ENCODE measurements at regions not wholly inside any gene's neighbourhood (a gene's known extent, or its start where the extent isn't known, plus 50 kb on each side); places are given as distances from the start of the nearest gene placed in this dataset.
"Not testable (repeated sequence)": the region's sequence is repeated elsewhere in the genome, so short reads cannot be mapped to it uniquely, and the experiment has no call there.

GRCh38 chr7:131945957-131946544 lies 389.6 kb upstream of the PODXL start:
- H3K4me3 ChIP-seq, result no peak overlapping the region
- H3K36me3 ChIP-seq (replicated peaks), result no peaks in the 10 kb centered on the region
- H3K4me1 ChIP-seq, result no peaks in the 10 kb centered on the region
- H3K27me3 ChIP-seq (ENCODE audit: low read depth), result peaks cover 21% of the 10 kb centered on the region
- no peak for DNase-seq (ENCODE audit: low spot score in 2 of 2)
- H3K9me3 ChIP-seq, result no peaks in the 10 kb centered on the region
- in situ Hi-C loops (cut with MboI; ENCODE audit: low sequenced_read_pairs), result loop anchor here (10.0 kb wide), 1 partner anchor 639 kb away; no protein-coding TSS in a partner anchor

GRCh38 chr7:131945313-131945911 lies 389.0 kb upstream of the PODXL start:
- no peaks in the 10 kb centered on the region for H3K36me3 ChIP-seq (replicated peaks)
- H3K4me3 ChIP-seq, result no peak overlapping the region
- DNase-seq (ENCODE audit: low spot score in 2 of 2), result peak; percentile 32 to 75
- in situ Hi-C loops (cut with MboI; ENCODE audit: low sequenced_read_pairs), result loop anchor here (10.0 kb wide), 1 partner anchor 639 kb away; no protein-coding TSS in a partner anchor
- no peaks in the 10 kb centered on the region for H3K9me3 ChIP-seq
- H3K27me3 ChIP-seq (ENCODE audit: low read depth), result peaks cover 21% of the 10 kb centered on the region
- H3K4me1 ChIP-seq, result no peaks in the 10 kb centered on the region

DNA sequence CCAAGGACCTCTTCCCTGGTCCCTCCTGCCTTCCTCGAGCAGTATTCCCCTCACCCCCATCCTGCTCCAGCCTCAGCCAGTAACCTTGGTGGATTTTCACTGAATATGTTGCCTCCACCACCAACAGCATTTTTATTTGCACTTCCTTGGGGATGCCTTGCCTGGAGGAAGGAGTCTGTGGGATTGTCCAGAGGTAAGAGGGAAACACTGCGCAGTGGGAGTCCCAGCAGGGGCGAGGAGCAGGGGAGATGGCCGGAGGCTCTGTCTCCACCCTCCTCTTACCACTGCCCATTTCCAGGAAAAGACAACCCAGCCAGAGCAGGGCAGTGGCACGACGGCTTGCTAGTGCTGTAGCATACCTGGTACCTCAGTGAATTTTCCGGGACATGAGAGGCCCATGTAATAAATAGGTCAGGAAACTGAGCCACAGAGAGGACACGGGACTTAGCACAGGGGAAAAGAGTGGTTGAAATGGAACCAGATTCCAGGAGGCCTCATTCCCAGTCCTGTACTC lies 388.2 kb upstream of the PODXL start:
- Histone ChIP-seq H3K4me1 (no peaks in the 10 kb centered on the region), H3K4me3 (no peak overlapping the region), H3K9me3 (no peaks in the 10 kb centered on the region), H3K27me3 (ENCODE audit: low read depth) (peaks cover 20% of the 10 kb centered on the region), H3K36me3 (replicated peaks) (no peaks in the 10 kb centered on the region)
- DNase-seq (ENCODE audit: low spot score in 2 of 2), result no peak
- in situ Hi-C loops (cut with MboI; ENCODE audit: low sequenced_read_pairs), result loop anchor here (10.0 kb wide), 1 partner anchor 640 kb away; no protein-coding TSS in a partner anchor

DNA sequence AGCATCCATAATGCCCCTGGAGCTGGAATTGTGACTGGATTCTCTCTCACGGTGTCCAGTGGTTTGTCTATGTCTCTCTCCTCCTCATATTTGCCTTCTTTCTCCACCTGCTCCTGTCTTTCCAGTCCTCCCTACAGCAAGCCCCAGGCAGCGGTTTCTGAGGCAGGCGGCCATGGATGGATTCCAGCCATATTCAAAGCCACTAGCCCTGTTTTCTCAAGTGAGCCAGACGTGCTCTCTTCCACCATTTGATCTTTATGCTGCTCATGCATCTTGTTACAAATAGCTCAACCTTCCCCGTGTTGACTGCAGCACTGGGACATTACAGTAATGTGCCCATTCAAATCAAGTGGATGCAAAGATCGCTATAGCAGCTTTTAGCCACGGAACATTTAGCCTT lies 387.2 kb upstream of the PODXL start:
- no peak for DNase-seq (ENCODE audit: low spot score in 2 of 2)
- no peaks in the 10 kb centered on the region for H3K36me3 ChIP-seq (replicated peaks)
- H3K4me1 ChIP-seq, result no peaks in the 10 kb centered on the region
- no peaks in the 10 kb centered on the region for H3K9me3 ChIP-seq
- no peak overlapping the region for H3K4me3 ChIP-seq
- in situ Hi-C loops (cut with MboI; ENCODE audit: low sequenced_read_pairs), result loop anchor here (10.0 kb wide), 1 partner anchor 641 kb away; no protein-coding TSS in a partner anchor
- peaks cover 17% of the 10 kb centered on the region; the same call in 1 of the 2 replicates for H3K27me3 ChIP-seq (ENCODE audit: low read depth)

DNA sequence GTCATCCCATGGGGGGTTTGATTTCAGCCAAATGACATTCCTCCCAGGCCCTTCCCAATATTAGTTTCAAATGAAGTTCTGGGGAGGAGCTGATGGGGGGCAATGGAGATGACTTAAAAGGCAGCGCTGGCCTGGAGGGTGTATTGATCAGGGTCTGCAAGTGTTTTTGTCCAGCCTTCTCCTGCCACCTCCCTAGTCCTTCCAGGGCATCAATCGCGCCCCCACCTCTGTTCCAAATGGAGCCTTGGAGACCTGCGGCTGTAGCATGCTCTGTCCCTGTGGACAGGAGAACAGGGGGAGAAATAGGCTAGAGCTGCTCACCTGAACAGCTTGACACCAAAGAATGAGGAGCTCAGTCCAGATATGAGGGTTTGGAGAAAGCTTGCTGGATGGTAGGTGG lies 386.8 kb upstream of the PODXL start:
- no peak for DNase-seq (ENCODE audit: low spot score in 2 of 2)
- no peaks in the 10 kb centered on the region for H3K4me1 ChIP-seq
- H3K36me3 ChIP-seq (replicated peaks), result no peaks in the 10 kb centered on the region
- no peaks in the 10 kb centered on the region for H3K9me3 ChIP-seq
- in situ Hi-C loops (cut with MboI; ENCODE audit: low sequenced_read_pairs), result loop anchor here (10.0 kb wide), 1 partner anchor 642 kb away; no protein-coding TSS in a partner anchor
- H3K27me3 ChIP-seq (ENCODE audit: low read depth), result peaks cover 17% of the 10 kb centered on the region; the same call in 1 of the 2 replicates
- no peak overlapping the region for H3K4me3 ChIP-seq

DNA sequence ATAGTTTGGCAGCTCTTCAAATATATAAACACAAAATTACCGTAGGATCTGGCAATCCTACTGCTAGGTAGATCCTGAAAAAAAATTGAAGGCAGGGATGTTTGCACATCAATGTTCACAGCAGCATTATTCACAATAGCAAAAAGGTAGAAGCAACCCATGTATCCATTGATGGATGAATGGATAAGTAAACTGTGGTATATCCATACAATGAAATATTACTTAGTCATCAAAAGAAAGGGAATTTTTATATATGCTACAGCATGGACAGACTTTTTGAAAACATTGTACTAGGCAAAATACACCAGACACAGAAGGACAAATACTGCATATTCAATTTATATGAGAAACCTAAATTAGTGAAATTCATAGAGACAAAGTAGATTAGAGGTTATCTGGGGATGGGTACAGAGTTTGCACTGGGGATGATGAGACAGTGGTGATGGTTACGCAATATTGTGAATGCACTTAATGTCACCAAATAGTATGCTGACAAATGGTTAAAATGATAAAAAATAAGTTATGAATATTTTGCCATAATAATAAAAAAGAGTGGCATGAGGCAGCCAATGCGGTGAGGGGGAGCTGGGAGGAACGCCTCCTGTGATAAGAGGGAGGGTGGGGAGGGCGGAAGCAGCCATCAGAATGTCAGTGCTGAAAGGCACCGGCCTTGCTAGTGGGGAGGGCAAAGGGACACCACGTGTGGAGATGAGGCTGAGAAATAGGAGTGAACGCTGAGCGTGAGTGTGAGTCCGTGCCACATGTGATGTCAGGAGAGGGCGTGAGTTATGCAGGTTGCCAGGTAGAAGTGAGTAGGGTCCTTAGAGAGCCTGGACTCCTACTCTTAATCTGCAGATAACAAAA lies 386.1 kb upstream of the PODXL start:
- Histone ChIP-seq H3K36me3 (replicated peaks) (no peaks in the 10 kb centered on the region), H3K9me3 (no peaks in the 10 kb centered on the region), H3K27me3 (ENCODE audit: low read depth) (peaks cover 17% of the 10 kb centered on the region; the same call in 1 of the 2 replicates), H3K4me1 (no peaks in the 10 kb centered on the region), H3K4me3 (no peak overlapping the region)
- no peak for DNase-seq (ENCODE audit: low spot score in 2 of 2)
- in situ Hi-C loops (cut with MboI; ENCODE audit: low sequenced_read_pairs), result loop anchor here (10.0 kb wide), 1 partner anchor 642 kb away; no protein-coding TSS in a partner anchor

DNA sequence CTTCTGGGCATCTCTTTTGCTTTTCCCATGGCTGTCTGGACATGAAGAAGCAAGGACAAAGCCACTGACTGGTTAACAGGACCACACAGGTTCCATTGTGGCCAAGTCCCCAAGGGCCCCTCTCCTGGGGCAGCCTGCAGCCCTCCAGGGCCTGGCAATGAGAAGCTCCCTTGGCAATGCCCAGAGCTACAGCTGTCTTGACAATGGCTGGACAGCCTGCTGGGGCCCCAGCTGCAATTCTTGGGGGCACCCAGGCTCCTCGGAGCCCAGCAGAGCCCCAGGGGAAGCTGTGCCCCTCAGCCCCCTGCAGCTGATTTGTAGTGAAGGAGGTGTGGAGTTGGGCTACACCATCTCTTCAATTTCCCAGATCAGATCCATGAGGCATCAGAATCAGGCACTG lies 384.9 kb upstream of the PODXL start:
- Histone ChIP-seq H3K36me3 (replicated peaks) (no peaks in the 10 kb centered on the region), H3K4me1 (no peaks in the 10 kb centered on the region), H3K27me3 (ENCODE audit: low read depth) (peaks cover 17% of the 10 kb centered on the region; the same call in 1 of the 2 replicates), H3K9me3 (no peaks in the 10 kb centered on the region), H3K4me3 (no peak overlapping the region)
- in situ Hi-C loops (cut with MboI; ENCODE audit: low sequenced_read_pairs), result loop anchor here (10.0 kb wide), 1 partner anchor 644 kb away; no protein-coding TSS in a partner anchor
- no peak for DNase-seq (ENCODE audit: low spot score in 2 of 2)

GRCh38 chr7:131940621-131941165 lies 384.3 kb upstream of the PODXL start:
- no peaks in the 10 kb centered on the region for H3K36me3 ChIP-seq (replicated peaks)
- in situ Hi-C loops (cut with MboI; ENCODE audit: low sequenced_read_pairs), result loop anchor here (10.0 kb wide), 1 partner anchor 644 kb away; no protein-coding TSS in a partner anchor

GRCh38 chr7:131938788-131939187 lies 382.4 kb upstream of the PODXL start:
- H3K4me3 ChIP-seq; H3K27me3 ChIP-seq (ENCODE audit: low read depth); H3K9me3 ChIP-seq; in situ Hi-C loops (cut with MboI; ENCODE audit: low sequenced_read_pairs); DNase-seq (ENCODE audit: low spot score in 2 of 2); H3K4me1 ChIP-seq; H3K36me3 ChIP-seq (replicated peaks): not testable (repeated sequence)

More at GRCh38 chr7:131940621-131941165, 384.3 kb upstream of the PODXL start:
- DNase-seq (ENCODE audit: low spot score in 2 of 2), result no peak
- no peak overlapping the region for H3K4me3 ChIP-seq
- no peaks in the 10 kb centered on the region for H3K9me3 ChIP-seq
- no peaks in the 10 kb centered on the region for H3K4me1 ChIP-seq
- peaks cover 14% of the 10 kb centered on the region; the same call in 1 of the 2 replicates for H3K27me3 ChIP-seq (ENCODE audit: low read depth)

DNA sequence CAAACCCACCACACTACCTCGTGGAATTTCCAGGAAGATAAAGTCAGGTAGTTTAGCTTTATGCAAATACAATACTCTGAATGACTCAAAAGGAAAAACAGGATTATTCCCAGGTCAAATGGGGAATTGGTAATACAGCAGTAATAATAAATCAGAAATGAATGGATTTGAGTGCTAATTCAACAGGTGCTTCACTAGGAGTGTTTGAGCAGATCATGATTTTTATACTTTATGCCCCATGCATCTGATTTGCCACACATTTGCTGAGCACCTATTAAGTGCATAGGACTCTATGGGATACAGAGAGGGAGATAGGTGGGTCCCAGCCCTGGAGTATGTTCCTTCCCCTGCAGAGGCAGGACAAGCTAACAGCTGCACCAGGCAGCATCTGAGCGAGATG lies 381.4 kb upstream of the PODXL start:
- H3K36me3 ChIP-seq (replicated peaks), result no peaks in the 10 kb centered on the region
- no peak overlapping the region for H3K4me3 ChIP-seq
- in situ Hi-C loops (cut with MboI; ENCODE audit: low sequenced_read_pairs), result no loop called here
- H3K27me3 ChIP-seq (ENCODE audit: low read depth), result peaks cover 2% of the 10 kb centered on the region; the same call in 1 of the 2 replicates
- H3K9me3 ChIP-seq, result no peaks in the 10 kb centered on the region
- no peaks in the 10 kb centered on the region for H3K4me1 ChIP-seq
- DNase-seq (ENCODE audit: low spot score in 2 of 2), result no peak

DNA sequence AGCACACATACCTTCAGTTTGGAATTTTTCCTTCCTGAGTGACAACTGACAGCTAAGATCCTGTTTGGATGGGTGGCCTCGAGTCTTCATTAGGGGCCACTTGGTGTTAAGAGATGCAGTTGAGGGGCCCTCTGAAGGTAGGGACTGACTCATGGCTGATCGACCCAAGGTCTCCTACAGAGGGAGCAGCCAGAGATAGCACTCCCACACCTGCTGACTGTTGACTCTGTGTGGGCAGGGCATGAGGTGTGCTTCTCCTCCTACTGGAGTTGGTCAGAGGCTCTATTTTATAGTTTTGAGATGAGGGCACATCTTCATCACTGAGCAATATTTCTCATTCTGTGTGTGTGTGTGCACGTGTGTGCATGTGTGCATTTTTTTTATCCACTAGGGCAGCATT lies 378.8 kb upstream of the PODXL start:
- no peak overlapping the region for H3K4me3 ChIP-seq
- DNase-seq (ENCODE audit: low spot score in 2 of 2), result no peak

GRCh38 chr7:131934452-131934851 lies 378.0 kb upstream of the PODXL start:
- in situ Hi-C loops (cut with MboI; ENCODE audit: low sequenced_read_pairs), result no loop called here
- no peak for DNase-seq (ENCODE audit: low spot score in 2 of 2)
- Histone ChIP-seq H3K36me3 (replicated peaks) (no peaks in the 10 kb centered on the region), H3K4me1 (no peaks in the 10 kb centered on the region), H3K9me3 (no peaks in the 10 kb centered on the region), H3K4me3 (no peak overlapping the region), H3K27me3 (ENCODE audit: low read depth) (0 out of 2 replicates have a peak, but pooled peaks cover 4% of the 10 kb centered on the region)

More for the DNA sequence above, 378.8 kb upstream of the PODXL start:
- Histone ChIP-seq H3K27me3 (ENCODE audit: low read depth) (0 out of 2 replicates have a peak, but pooled peaks cover 4% of the 10 kb centered on the region), H3K4me1 (no peaks in the 10 kb centered on the region), H3K9me3 (no peaks in the 10 kb centered on the region), H3K36me3 (replicated peaks) (no peaks in the 10 kb centered on the region)
- in situ Hi-C loops (cut with MboI; ENCODE audit: low sequenced_read_pairs), result no loop called here

DNA sequence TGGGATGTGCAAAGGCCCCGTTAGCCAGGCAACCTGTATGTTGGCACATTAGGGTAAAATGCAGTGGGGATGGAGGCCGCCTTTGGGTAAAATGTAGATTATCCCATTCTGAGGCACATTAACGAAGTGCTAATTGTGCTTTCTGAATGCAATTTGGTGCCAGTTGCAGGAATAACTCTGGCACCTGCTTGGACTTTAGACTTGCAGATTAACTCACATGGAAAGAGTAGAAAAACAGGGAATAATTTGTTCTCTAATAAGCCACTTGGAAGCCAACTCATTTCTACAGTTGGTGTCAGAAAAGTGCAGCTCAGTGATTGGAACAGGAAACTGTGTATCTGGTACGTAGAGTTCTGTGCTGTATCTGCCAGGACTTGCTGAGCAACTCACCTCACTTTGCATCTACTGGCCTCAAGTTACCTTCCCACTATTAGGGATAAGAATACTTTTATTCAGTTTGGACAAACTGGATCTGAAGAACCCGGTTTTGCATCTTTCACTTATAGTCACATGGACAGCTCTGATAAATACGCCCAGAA lies 377.4 kb upstream of the PODXL start:
- H3K36me3 ChIP-seq (replicated peaks), result no peaks in the 10 kb centered on the region
- H3K9me3 ChIP-seq, result no peaks in the 10 kb centered on the region
- in situ Hi-C loops (cut with MboI; ENCODE audit: low sequenced_read_pairs), result no loop called here
- 0 out of 2 replicates have a peak, but pooled peaks cover 4% of the 10 kb centered on the region for H3K27me3 ChIP-seq (ENCODE audit: low read depth)
- H3K4me3 ChIP-seq, result no peak overlapping the region
- DNase-seq (ENCODE audit: low spot score in 2 of 2), result no peak
- H3K4me1 ChIP-seq, result no peaks in the 10 kb centered on the region
